Middle frontal gyrus (tissue), 1 donor: ENCODE measurements at regions not wholly inside any gene's neighbourhood (a gene's known extent, or its start where the extent isn't known, plus 50 kb on each side); places are given as distances from the start of the nearest gene placed in this dataset.

Experiments used
- DNase-seq: peaks from one replicate; pipeline ENCODE4 v3.0.0-alpha.2; 2015; ENCODE audit warnings: low spot score; ENCODE audit errors: extremely low spot score

DNA sequence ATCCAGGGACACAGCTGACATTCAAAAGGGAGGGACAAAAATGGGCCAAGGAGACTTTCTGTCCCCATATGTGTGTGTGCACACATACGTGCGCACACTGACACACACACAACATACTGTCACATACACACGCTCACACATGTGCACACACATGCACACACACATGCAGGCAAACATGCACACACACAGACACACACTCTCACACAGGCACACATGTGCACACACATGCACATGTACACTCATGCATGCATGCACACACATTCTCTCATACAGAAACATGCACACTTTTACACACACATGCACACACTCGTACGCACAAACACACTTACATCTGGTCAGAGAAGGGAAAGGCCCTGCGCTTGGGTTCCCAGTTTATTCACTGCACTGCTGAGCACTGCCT is 155.1 kb upstream of the MKI67 start:
- DNase-seq = no peak

DNA sequence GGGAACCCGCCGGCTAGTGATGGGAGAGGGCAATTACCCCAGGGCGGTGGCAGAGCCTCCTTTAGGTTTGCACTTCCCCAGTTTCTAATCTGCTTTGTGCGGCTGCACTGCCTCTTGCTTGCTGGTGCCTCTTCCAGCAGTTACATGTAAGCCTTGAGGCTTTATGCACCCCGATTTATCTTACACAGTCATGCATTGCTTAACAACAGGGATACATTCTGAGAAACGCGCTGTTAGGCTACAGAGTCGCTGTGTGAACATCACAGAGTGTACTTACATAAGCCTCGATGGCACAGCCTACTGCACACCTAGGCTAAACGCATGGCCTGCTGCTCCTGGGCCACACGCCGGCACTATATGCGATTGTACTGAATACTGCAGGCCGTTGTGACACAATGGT is 155.6 kb upstream of the MKI67 start:
- DNase-seq = no peak

DNA sequence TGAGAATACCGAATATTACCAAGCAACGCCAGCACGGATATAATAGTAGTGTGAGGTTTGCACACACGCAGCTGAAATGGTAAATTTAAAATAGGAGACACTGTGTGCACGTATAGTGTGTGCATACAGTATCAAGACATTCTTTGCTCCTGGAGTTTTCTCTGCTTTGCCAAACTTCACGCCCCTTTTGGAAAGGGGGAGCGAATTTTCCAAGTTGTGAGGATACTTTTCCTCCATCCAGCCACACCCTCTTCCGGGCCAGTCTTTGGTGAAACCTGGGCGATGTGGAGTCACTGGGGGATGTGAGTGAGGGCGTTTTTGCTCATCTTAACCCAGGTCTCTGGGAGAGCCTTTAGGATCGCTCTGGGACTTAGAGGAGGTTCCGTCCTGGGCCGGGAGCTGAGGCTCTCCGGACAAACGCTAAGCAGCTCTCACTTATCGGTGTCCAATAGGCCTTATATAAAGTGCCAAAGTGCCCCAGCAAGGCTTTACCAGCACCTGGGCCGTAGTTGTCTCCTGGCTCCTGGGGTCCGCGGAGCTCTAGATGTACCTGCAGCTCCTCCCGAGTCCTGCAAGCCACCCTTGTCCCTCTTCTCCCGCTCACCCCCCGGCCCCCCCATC is 160.0 kb upstream of the MKI67 start:
- no peak for DNase-seq

DNA sequence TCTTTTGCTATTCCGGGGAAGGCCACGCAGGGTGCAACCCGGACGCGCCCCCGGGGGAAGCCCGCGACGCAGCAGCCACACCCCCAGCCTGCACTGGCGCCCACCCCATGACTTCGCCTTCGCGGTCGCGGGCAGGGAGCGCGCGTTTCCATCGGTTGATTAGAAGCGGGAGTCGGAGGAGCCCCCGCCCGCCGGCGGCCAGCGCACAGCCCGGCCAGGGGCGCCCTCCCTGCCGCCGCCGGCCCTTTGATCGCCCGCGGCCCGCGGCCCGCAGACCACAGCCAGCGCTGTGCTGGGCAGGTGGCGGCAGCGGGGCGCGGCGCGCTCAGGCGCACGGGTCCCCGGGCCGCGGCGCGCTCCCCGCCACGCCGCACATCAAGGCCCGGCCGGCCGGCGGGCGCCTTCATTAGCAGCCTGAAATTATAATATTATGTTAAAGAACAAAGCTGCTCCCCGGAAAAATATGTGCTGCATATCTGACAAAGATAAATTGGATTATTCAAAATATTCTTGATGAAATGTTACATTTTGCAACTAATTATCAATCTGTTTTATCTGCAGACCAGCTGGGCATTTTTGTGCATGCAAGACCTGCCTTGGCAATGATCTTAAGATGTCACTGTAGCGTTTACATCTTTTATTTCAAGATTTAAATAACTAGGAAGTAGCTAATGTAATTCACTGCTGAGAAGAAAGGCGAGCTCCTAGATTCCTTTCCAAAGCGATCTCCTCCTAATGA is 160.7 kb upstream of the MKI67 start:
- no peak for DNase-seq

DNA sequence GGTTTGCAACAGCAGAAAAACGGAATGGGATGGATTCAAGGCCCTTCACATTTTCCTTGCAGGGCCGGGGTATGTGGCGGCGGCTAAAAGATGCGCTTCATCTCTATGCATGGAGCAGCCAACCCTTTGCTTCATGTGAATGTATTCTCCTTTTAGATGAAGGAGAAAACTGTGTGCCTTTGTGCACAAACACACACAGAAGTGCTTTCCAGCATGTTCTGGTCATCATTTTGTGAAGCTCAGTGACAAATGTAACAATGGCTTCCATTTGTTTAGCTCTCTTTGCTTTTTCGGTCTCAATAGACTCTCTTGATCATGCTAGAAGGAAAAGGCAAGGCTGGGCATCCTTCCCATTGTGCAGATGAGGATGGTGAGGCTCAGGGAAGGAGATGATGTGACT is 161.7 kb upstream of the MKI67 start:
- DNase-seq = no peak

DNA sequence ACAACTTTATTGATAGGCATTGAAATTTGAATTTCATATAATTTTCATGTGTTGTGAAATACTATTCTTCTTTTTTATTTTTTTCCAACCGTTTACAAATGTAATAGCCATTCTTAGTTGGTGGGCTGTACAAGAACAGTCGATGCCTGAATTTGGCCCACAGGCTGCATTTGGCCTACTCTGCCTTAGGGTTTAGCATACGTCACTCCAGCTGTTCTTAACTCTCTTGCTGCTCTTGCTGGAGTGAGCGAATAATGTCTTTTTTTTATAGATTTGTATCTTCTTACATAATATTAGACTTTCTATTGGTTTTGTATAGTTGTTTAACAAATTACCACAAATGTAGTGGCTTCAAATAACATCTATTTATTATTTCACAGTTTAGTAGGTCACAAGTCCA is 163.4 kb upstream of the MKI67 start:
- DNase-seq = no peak

DNA sequence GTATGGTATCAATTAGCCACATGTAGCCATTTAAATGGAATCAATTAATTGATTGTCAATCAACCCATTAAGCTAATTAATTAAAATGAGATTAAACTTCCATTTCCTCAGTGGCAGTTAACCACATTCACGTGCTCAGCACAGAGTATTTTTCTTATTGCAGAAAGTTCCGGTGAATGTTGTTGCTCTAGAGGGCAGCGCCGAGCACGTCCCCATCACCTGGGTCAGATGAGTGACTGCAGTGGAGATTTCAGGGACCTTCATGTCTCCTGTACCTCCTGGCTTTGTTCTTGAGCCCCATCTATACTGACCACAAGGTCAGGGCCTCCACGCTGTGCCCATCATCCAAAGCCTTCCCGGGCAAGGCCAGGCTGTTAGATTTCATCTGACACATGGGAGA is 168.8 kb upstream of the MKI67 start:
- DNase-seq = no peak

DNA sequence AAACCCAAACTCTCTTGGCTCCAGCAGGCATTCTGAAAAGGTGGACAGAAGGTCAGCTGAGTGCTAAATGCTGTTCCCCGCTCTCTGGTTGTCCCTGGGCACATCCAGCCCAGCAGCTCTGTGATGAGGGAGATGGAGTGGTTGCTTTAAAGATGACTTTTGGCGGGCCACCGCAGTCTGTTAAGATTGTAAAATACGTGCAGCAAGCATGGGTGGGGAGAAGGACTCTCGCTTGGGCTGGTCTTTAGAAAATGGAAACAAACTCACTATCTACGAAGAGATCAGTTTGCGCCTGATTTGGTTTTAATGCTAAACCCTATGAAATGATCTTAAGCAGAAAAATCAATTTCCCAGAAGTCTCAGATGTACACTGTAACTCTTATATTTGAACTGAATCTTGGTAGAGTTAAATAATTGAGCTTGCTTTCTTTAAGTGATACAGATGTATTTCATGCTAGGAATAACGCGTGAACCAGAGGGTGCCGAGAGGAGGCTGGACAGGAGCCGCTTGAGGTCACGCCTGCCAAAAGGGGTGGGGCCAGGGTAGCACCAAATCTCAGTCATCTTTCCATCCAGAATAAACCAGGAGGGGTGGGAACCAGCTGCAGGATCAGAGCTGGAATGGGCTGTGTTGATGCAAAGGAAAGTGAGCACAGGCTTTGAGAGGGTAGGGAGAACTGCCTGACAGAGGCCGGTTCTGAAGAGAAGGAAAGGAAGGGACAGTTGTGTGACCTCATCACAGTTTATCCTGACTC is 170.2 kb upstream of the MKI67 start:
- no peak for DNase-seq

DNA sequence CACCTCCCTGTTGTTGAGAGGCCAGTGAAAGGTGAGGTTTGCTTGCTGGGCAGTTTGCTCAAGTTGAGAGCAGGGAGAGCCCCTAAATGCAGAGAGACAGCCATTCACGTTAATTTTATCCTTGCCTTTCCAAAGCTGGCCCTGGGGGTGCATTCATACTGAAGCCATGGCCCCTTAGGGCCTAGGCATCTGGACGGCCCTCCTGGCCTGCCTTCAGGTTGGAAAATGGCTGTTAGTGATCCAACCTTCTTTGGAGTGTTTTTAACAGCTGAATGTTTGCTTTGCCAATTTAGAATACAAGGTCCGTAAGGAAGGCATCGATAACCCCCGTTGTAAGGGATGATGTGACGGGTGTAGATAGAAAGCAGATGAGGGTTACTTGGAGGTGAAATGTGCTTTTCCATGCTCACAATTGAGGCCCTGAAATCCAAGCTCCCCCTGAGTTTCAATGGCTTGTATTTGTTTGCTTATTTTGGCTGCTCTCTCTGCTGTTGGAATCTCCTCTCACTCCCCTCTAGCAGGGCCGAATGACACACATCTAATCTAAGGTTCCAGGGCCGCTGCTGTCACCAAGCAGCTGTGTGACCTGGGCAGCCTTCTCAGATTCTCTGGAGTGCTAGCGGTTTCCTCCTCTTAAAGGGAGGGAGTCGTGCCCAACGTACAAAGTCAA is 171.6 kb upstream of the MKI67 start:
- no peak for DNase-seq

DNA sequence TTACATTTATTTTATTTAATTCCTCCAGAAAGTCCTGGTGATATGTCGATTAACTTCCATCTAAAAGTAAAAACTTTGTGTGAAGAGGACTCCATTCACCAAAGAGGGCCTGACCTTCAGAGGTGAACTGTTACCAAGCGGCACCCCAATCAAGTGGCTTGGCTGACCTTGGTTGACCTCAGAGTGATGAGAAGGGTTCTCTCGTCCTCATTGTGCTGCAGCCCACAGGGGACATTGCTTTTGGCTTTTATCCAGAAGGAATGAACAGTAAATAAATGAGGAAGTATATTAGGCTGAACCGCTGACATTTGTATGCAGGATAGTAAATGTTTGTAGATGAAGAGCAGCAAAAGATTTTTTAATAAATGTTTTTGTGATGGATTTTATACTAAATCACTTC is 172.4 kb upstream of the MKI67 start:
- no peak for DNase-seq

DNA sequence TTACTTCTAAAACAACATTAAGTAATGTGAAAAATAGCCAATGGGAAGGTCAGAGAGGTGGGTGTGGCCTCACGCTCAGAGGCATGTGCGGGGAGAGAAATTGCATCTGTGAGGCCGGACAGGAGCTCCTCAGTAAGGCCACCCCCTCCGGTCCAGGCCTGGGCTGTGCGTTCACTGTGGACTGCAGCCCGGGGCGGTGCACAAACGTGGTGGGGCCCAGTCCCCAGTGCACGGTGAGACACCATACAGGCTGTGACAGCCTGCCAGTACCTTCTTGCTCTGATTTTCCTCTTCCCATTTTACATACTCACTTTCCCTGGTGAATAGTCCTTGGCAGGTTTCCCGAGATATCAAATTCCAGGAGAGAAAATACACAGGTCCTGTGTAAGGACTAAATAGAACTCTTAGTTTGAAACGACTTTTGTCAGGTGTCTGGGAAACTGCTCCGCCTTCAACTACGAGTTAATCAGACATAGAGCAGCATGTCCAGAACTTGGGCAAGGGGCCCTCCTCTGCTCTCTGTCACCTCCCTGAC is 174.1 kb upstream of the MKI67 start:
- no peak for DNase-seq

DNA sequence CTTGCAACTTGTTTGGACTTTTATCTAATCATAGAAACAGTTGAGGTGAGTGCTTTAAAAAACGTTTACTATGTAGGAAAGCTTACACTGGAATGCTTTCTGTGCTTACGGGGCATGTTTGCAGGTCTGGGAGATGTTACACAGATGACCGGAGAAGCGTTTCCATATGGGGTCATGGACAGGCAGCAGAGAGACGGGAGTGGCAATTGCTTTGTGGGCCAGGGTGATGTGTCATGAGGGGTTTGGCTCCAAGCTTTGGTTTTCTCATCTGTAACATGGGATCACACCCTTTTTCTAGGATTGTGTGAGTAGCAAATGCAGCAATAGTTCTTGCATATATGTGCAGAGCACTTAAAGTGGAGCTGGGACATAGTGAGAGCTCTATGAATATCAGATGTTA is 174.8 kb upstream of the MKI67 start:
- DNase-seq = no peak

DNA sequence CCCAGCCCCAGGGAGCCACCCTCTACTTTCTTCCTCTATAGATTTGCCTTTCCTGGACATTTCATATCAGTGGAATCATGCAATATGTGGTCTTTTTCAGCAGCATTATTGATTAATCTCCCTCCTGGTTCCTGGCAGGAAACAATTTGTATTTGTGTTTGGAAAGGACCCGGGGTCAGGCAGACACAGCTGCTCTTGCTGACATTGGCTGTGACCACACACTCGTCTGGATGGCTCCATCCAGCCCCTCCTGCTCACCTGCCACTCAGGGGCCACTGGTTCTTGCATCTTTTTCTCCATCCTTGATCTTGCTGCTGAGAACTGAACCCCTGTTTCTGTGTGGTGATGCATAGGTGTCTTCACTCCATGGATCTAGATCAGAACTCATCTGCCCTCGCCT is 176.6 kb upstream of the MKI67 start:
- no peak for DNase-seq

DNA sequence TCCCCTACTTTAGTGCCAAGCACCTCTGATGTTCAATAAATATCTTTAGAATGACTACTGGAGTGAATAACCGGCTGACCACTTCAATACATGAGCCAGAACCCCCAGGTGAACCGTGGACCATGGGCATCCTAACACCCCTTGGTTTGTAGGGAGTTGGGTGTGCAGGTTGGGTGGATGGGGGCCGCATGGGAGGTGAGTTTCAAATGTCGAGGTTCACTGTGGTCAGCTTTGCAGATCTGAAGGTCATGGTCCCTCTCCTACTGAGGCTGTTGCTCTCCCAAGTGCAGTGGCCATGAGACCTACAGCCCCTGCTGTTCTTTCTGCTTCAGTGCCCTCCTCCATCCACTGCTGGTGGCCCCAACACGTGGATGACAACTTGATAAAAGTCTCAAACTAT is 178.0 kb upstream of the MKI67 start:
- no peak for DNase-seq

DNA sequence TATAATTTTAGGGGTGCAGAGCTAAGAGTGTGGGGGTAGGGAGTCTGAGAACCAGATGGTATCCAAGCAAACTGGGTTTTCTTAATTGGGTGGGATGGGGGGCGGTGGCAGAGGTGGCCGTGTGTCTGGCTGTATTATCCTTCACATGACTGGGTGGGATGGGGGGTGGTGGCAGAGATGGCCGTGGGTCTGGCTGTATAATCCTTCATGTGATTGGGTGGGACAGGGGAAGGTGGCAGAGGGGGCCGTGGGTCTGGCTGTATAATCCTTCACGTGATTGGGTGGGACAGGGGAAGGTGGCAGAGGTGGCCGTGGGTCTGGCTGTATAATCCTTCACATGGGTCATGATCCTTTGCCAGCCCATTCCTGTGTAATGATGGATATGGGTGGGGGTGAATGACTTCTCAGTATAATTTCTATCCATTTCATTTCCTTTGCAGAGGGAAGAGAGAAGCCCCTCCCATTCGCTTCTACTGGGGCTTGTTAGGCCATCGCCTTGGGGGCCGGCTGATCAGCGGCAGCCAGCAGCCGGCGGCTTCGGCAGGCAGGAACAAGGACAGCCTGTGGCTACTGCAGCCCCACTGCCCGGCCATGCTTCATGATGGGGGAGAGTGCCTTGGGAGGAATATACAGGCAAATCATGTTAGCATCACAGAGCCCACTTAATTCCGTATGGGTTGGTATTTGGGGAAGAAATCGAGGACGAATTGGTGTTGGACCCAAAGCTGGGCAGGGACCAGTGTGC is 179.6 kb upstream of the MKI67 start:
- DNase-seq = no peak

DNA sequence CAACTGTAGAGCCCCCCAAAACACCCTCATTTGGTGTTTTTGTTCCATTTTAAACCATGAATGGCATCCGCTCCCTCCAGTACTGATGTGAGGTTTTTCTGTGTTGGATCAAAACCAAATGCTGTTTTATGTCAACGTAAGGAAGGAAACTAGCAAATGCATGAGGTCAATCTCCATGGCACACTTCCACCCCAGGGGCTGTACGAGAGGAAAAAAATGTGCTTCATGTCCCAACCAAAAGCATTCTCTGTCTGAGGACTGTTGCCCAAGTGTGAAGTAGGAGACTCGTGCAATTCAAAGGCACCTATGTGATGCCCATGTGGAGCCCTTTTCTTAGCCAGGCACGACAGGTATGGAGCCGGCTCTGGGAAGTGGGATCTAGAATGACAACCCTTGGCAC is 180.3 kb upstream of the MKI67 start:
- no peak for DNase-seq

DNA sequence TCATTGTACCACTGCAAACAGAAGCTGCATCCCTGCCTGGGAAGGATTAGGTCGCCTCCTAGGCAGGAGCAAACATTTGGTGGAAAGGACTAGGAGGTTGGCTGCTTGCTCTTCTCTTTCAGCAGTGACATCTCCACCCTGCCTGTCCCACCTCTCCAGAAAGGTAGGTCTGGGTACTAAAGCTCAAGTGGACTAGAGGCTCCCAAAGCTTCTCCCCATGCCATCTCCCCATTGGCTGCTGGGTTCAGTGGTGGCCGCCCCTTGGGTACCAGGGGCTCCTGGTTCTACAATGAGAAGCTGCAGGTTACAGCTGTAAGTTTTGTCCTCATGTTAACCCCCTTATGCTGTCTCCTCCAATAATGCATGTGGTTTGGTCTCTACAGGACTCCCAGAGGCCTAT is 180.7 kb upstream of the MKI67 start:
- no peak for DNase-seq

DNA sequence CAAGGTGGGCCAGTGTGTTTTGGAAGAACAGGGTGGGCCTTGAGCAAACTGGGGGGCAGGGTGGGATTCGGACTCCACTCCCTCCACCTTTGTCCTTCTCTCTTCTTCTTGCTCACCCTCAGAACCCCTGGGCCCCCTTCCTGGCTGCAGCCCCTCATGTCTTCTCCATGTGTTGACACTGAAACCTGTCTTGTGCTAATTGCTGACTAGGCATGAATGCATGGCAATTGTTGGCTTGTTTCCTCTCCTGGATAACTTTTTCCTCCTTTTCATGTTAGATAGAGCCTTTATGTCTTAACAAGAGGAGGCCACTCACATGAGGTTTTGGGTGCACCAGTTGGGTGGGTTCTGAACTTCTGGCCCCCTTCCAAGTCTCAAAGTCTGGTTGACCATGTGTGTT is 181.6 kb upstream of the MKI67 start:
- no peak for DNase-seq

DNA sequence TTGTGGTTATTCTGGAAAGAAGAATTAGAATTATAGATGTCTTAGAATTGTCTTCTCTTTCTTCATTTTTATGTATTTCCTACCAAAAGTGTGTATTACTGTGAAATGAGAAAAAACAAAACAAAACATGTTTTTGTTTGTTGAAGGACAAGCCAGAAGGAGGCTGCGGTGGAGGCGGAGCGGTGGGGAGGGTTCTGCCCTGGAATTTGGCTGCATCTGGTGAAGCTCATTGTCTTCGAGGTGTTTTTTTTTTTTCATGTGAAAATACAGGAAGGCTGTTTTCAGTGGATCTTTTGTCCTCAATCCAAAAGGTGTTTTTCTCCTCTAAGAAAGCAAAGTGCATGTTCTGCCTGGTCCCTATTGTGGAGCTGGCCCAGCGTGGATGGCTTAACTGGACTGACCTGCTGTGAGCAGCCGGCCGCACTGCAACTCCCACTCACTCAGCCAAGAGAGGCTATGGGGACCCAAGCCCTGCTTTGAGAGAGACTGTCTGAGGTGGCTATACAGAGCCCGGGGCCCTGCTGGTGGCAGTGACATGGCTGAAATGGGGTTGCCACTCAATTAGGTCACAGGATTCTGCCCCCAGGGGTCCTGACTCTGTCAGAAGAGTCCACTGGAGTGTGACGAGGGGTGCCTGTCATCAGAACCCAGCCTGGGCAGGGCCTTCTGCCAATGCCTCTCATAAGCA is 184.9 kb upstream of the MKI67 start:
- DNase-seq = no peak

DNA sequence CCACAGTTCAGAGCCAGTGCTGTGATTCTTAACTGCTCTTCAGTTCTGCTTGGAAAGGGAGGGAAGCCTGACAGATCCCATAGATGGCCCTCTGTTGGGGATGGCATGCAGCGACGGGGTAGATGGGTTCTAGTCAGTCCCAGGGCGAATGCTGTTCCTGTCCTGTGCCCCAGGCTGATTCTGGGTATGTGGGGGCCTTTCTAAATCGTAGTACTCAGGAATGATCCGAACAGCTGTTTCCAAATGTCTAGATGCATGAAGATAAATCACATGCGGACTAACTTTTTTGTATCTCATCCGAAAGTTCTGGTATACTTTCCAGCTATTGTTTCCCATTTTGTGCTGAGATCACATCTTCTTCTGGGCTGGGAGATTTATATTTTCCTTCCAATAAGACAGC is 186.0 kb upstream of the MKI67 start:
- no peak for DNase-seq

DNA sequence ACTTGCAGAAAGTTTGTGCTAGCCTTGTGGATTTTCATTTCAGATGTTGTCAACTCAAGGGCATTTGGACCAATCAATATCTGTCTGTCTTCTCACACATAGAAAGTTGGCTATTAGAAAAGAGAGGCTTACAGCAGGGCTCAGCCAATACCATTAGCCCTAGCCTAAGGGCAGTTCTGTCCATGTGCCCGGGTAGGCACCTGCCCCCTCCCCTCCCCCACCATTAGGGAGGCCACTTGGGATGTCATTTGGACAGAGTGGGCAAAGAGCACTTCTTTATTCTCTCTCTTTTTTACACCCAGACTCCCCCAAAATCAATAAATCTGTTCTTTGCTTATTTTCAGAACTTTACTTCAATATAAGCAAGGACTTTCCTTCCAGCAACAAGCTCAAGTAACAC is 188.5 kb upstream of the MKI67 start:
- no peak for DNase-seq
